NB4 (cell line): ENCODE measurements at regions not wholly inside any gene's neighbourhood (a gene's known extent, or its start where the extent isn't known, plus 50 kb on each side); places are given as distances from the start of the nearest gene placed in this dataset.

ENCODE experiments used
- MAX ChIP-seq: IDR thresholded peaks from 2 replicates; pipeline ENCODE4 v1.6.1; 2011; ENCODE audit warnings: low read depth, low read length
- MYC ChIP-seq: IDR thresholded peaks from 2 replicates; pipeline ENCODE4 v1.6.1; 2011; ENCODE audit warnings: low read depth, low read length
- POLR2A ChIP-seq: IDR thresholded peaks from 2 replicates; pipeline ENCODE4 v1.6.1; 2011; ENCODE audit warnings: mild to moderate bottlenecking; ENCODE audit not compliant: insufficient read length; ENCODE audit errors: extremely low read depth
- TF ChIP-seq, protein P1 (sequence below): IDR thresholded peaks from one replicate; pipeline ENCODE4 v1.5.1; 2012; ENCODE audit warnings: low read depth, low read length

DNA sequence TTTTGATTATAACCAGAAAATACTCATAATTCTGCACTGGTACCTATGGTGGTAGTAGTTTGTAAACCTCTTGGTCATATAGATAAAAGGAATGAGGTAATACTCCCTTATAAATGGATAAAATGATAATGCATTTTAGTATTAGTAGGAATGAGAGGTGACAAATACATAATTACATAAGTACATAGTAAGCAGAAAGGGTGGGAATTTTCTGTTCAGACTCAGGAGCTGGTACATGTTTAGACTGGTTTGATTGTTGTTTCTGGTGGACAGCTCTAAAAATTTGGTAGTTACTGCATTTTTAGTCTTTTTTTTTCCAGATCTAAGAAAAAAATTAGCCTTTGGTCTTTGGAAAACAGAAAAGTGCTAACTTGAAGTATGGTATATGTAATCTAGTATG is 70.4 kb upstream of the AGA start:
- TF ChIP-seq POLR2A = no peak
- TF ChIP-seq, protein P1, sequence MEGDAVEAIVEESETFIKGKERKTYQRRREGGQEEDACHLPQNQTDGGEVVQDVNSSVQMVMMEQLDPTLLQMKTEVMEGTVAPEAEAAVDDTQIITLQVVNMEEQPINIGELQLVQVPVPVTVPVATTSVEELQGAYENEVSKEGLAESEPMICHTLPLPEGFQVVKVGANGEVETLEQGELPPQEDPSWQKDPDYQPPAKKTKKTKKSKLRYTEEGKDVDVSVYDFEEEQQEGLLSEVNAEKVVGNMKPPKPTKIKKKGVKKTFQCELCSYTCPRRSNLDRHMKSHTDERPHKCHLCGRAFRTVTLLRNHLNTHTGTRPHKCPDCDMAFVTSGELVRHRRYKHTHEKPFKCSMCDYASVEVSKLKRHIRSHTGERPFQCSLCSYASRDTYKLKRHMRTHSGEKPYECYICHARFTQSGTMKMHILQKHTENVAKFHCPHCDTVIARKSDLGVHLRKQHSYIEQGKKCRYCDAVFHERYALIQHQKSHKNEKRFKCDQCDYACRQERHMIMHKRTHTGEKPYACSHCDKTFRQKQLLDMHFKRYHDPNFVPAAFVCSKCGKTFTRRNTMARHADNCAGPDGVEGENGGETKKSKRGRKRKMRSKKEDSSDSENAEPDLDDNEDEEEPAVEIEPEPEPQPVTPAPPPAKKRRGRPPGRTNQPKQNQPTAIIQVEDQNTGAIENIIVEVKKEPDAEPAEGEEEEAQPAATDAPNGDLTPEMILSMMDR = no peak
- TF ChIP-seq MAX = no peak
- no peak for TF ChIP-seq MYC
